H1 (cell line): ENCODE measurements at regions not wholly inside any gene's neighbourhood (a gene's known extent, or its start where the extent isn't known, plus 50 kb on each side); places are given as distances from the start of the nearest gene placed in this dataset.

Experiments
- CTCF ChIA-PET: fragments of 300-600 bp; sonication (Branson Sonifier 250); formaldehyde crosslinking; loops from one replicate; lab custom pipeline; 2021; ENCODE audit not compliant: partially characterized antibody; lab: Charles Lee
- POLR2A ChIA-PET: fragments of 300-600 bp; sonication (Branson Sonifier 250); formaldehyde crosslinking; loops from one replicate; lab custom pipeline; 2021; ENCODE audit warnings: inconsistent platforms; ENCODE audit not compliant: partially characterized antibody; lab: Charles Lee
- DNase-seq, 2 experiments: peaks; one replicate each; pipeline versions ENCODE4 v3.0.0 to v3.0.0-alpha.2; 2010 to 2022; ENCODE audit warnings: low spot score in 2 of 2, low read depth in 1 of 2, mixed read lengths in 1 of 2
- FAIRE-seq: peaks from 2 replicates; lab custom pipeline; 2011; peaks lifted over from hg19 to GRCh38; lab: Jason Lieb, UNC
- H2AFZ ChIP-seq: 2 replicates; pipeline ENCODE4 v1.8.1; 2012; ENCODE audit warnings: low read length, inconsistent platforms
- H2AK5ac ChIP-seq: 2 replicates; pipeline ENCODE4 v1.6.1; 2013; ENCODE audit warnings: low read depth, low read length
- H2BK120ac ChIP-seq: replicated peaks from 2 replicates; pipeline ENCODE3; 2013; ENCODE audit warnings: low read depth, low read length, inconsistent platforms
- H2BK12ac ChIP-seq: 2 replicates; pipeline ENCODE4 v1.6.1; 2013; ENCODE audit warnings: low read depth, low read length
- H2BK15ac ChIP-seq: 2 replicates; pipeline ENCODE4 v1.6.1; 2013; ENCODE audit warnings: low read length
- H2BK20ac ChIP-seq: 2 replicates; pipeline ENCODE4 v1.6.1; 2013; ENCODE audit warnings: low read length
- H2BK5ac ChIP-seq: 2 replicates; pipeline ENCODE4 v1.6.1; 2013; ENCODE audit warnings: low read depth, low read length
- H3K14ac ChIP-seq: 2 replicates; pipeline ENCODE4 v1.6.1; 2013; ENCODE audit warnings: inconsistent platforms; ENCODE audit not compliant: insufficient read length
- H3K18ac ChIP-seq: 2 replicates; pipeline ENCODE4 v1.6.1; 2013; ENCODE audit warnings: low read length; ENCODE audit errors: extremely low read depth
- H3K23ac ChIP-seq: 2 replicates; pipeline ENCODE4 v1.6.1; 2013; ENCODE audit warnings: inconsistent platforms; ENCODE audit not compliant: insufficient read length
- H3K23me2 ChIP-seq: 2 replicates; pipeline ENCODE4 v1.6.1; 2013; ENCODE audit warnings: low read depth, low read length
- H3K27ac ChIP-seq: 2 replicates; pipeline ENCODE4 v1.6.1; 2011; ENCODE audit warnings: low read depth, low read length, inconsistent platforms
- H3K27me3 ChIP-seq, 4 experiments: replicated peaks in 1 of 4; 1 replicate in 1 of 4; 2 replicates in 3 of 4; pipeline versions ENCODE4 v1.6.1 to v1.8.1; 2011 to 2013; ENCODE audit warnings: low read length in 3 of 4, mild to moderate bottlenecking in 3 of 4, inconsistent platforms in 2 of 4, mixed read lengths in 2 of 4, moderate library complexity in 1 of 4; ENCODE audit not compliant: control insufficient read depth in 3 of 4, insufficient read depth in 3 of 4; ENCODE audit errors: extremely low read depth in 1 of 4
- H3K36me3 ChIP-seq, 4 experiments: 2 replicates each; pipeline versions ENCODE4 v1.6.1 to v1.8.1; 2011 to 2013; ENCODE audit warnings: mild to moderate bottlenecking in 4 of 4, low read length in 3 of 4, moderate library complexity in 2 of 4, control low read depth in 1 of 4, inconsistent platforms in 1 of 4; ENCODE audit not compliant: insufficient read depth in 4 of 4, control insufficient read depth in 2 of 4
- H3K4ac ChIP-seq: replicated peaks from 2 replicates; pipeline ENCODE3; 2013; ENCODE audit warnings: low read length, low read depth, mixed read lengths, inconsistent platforms; ENCODE audit not compliant: insufficient read length
- H3K4me1 ChIP-seq, 4 experiments: replicated peaks in 1 of 4; 1 replicate in 1 of 4; 2 replicates in 3 of 4; pipeline versions ENCODE4 v1.6.1 to v1.8.1; 2011 to 2013; ENCODE audit warnings: low read length in 3 of 4, inconsistent platforms in 2 of 4, mixed read lengths in 1 of 4; ENCODE audit not compliant: insufficient read depth in 4 of 4, control insufficient read depth in 3 of 4
- H3K4me2 ChIP-seq, 2 experiments: 2 replicates each; pipeline versions ENCODE4 v1.6.1 to v1.8.1; 2011 to 2013; ENCODE audit warnings: low read depth in 2 of 2, low read length in 2 of 2, control low read depth in 1 of 2, inconsistent platforms in 1 of 2, mild to moderate bottlenecking in 1 of 2; ENCODE audit not compliant: insufficient read depth in 1 of 2
- H3K4me3 ChIP-seq, 4 experiments: fragments of 200-600, 300-600 bp in 1 of 4; sonication (generic), shearing (Covaris generic), sonication (Bioruptor Twin) in 1 of 4; 2 replicates each; pipeline versions ENCODE4 v1.5.1 to v1.8.1; 2011 to 2016; ENCODE audit warnings: low read length in 4 of 4, low read depth in 3 of 4, control low read depth in 2 of 4, inconsistent platforms in 2 of 4, mild to moderate bottlenecking in 2 of 4, mixed read lengths in 1 of 4, moderate library complexity in 1 of 4; ENCODE audit not compliant: insufficient read depth in 2 of 4; ENCODE audit errors: extremely low read depth in 1 of 4
- H3K56ac ChIP-seq: replicated peaks from 2 replicates; pipeline ENCODE3; 2013; ENCODE audit warnings: low read depth, mild to moderate bottlenecking, mixed read lengths, low read length, inconsistent platforms; ENCODE audit not compliant: insufficient read length
- H3K79me1 ChIP-seq: 2 replicates; pipeline ENCODE4 v1.6.1; 2013; ENCODE audit warnings: low read depth, low read length, control low read depth
- H3K79me2 ChIP-seq, 2 experiments: 2 replicates each; pipeline versions ENCODE4 v1.6.1 to v1.8.1; 2012 to 2013; ENCODE audit warnings: low read length in 2 of 2, mild to moderate bottlenecking in 2 of 2, inconsistent platforms in 1 of 2; ENCODE audit not compliant: insufficient read depth in 2 of 2, control insufficient read depth in 1 of 2
- H3K9ac ChIP-seq, 4 experiments: replicated peaks in 1 of 4; 1 replicate in 1 of 4; 2 replicates in 3 of 4; pipeline versions ENCODE4 v1.6.1 to v1.8.1; 2011 to 2013; ENCODE audit warnings: low read depth in 3 of 4, low read length in 3 of 4, control low read depth in 2 of 4, mild to moderate bottlenecking in 2 of 4, moderate library complexity in 2 of 4, inconsistent platforms in 1 of 4; ENCODE audit errors: extremely low read depth in 1 of 4
- H3K9me3 ChIP-seq, 2 experiments: 2 replicates each; pipeline versions ENCODE4 v1.6.1 to v1.8.1; 2012 to 2013; ENCODE audit warnings: mild to moderate bottlenecking in 2 of 2, moderate library complexity in 2 of 2, control low read depth in 1 of 2, inconsistent platforms in 1 of 2, low read depth in 1 of 2, low read length in 1 of 2, mixed read lengths in 1 of 2; ENCODE audit not compliant: insufficient read depth in 2 of 2
- H4K20me1 ChIP-seq, 2 experiments: replicated peaks in 1 of 2; 2 replicates each; pipeline versions ENCODE3 to v1.8.1; 2011 to 2013; ENCODE audit warnings: inconsistent platforms in 2 of 2, low read length in 2 of 2, mild to moderate bottlenecking in 1 of 2; ENCODE audit not compliant: insufficient read depth in 2 of 2, control insufficient read depth in 1 of 2
- H4K5ac ChIP-seq: 2 replicates; pipeline ENCODE4 v1.6.1; 2013; ENCODE audit warnings: low read length, low read depth, mixed read lengths, inconsistent platforms; ENCODE audit not compliant: insufficient read length
- H4K8ac ChIP-seq: 2 replicates; pipeline ENCODE4 v1.8.0; 2013; ENCODE audit warnings: mild to moderate bottlenecking, moderate library complexity, low read length, inconsistent platforms; ENCODE audit not compliant: insufficient read depth; ENCODE audit errors: extremely low read depth
- H4K91ac ChIP-seq: replicated peaks from 2 replicates; pipeline ENCODE3; 2013; ENCODE audit warnings: low read length, mixed read lengths, inconsistent platforms; ENCODE audit not compliant: insufficient read length
- CTBP2 ChIP-seq: IDR thresholded peaks from 2 replicates; pipeline ENCODE4 v1.7.0; 2011; ENCODE audit warnings: borderline replicate concordance, mild to moderate bottlenecking, moderate library complexity, mixed read lengths, low read length; ENCODE audit not compliant: insufficient read depth, insufficient read length
- RBBP5 ChIP-seq: IDR thresholded peaks from 2 replicates; pipeline ENCODE4 v1.7.1; 2012; ENCODE audit warnings: low read depth, mild to moderate bottlenecking, inconsistent platforms, low read length, moderate library complexity, borderline replicate concordance
- ZNF274 ChIP-seq: IDR thresholded peaks from 2 replicates; pipeline ENCODE4 v1.7.0; 2012; ENCODE audit warnings: low read length, borderline replicate concordance; ENCODE audit errors: extremely low read depth

GRCh38 chr12:77606348-77606747 is 224.3 kb upstream of the NAV3 start:
- no peak overlapping the region for H3K4ac ChIP-seq

More at GRCh38 chr12:77606348-77606747, 224.3 kb upstream of the NAV3 start:
- Histone ChIP-seq H2AFZ (no peak overlapping the region), H3K4me3 (no peak overlapping the region), H2AK5ac (no peak overlapping the region), H4K5ac (no peak overlapping the region), H3K4me2 (no peak overlapping the region), H2BK15ac (no peak overlapping the region), H3K18ac (no peak overlapping the region), H2BK5ac (no peak overlapping the region), H4K20me1 (no peaks in the 10 kb centered on the region), H3K23ac (no peak overlapping the region), H3K79me1 (no peaks in the 10 kb centered on the region), H3K9me3 (no peaks in the 10 kb centered on the region), H3K9ac (no peak overlapping the region), H2BK120ac (no peak overlapping the region), H3K56ac (no peak overlapping the region), H2BK12ac (no peak overlapping the region), H3K14ac (no peak overlapping the region), H3K4me1 (no peaks in the 10 kb centered on the region), H2BK20ac (no peak overlapping the region), H4K91ac (no peak overlapping the region), H3K36me3 (no peaks in the 10 kb centered on the region), H3K27me3 (no peaks in the 10 kb centered on the region), H3K27ac (no peak overlapping the region), H3K79me2 (no peaks in the 10 kb centered on the region), H4K8ac (no peak overlapping the region), H3K23me2 (no peaks in the 10 kb centered on the region)
- ChIA-PET CTCF (interaction anchor here (1.0 kb wide), 1 partner anchor 10 kb away, joined by 5 read pairs; no protein-coding TSS in a partner anchor), POLR2A (no interaction called here)
- no peak for DNase-seq
- no peak for FAIRE-seq
- TF ChIP-seq RBBP5: no peak
- no peak for TF ChIP-seq ZNF274
- no peak for TF ChIP-seq CTBP2
